A673 (cell line): ENCODE measurements at regions not wholly inside any gene's neighbourhood (a gene's known extent, or its start where the extent isn't known, plus 50 kb on each side); places are given as distances from the start of the nearest gene placed in this dataset.

Experiments
- BruUV-seq: library from RNA; stranded (reverse); fragments of 400-500 nt; replicated peaks from 2 replicates; lab custom pipeline; 2021; lab: Mats Ljungman, UMichigan
- CTCF ChIA-PET: fragments of 300-600 bp; sonication (Branson Sonifier 250); formaldehyde crosslinking; loops from one replicate; lab custom pipeline; 2022; ENCODE audit warnings: antibody characterized with exemption; lab: Charles Lee
- POLR2A ChIA-PET: fragments of 300-600 bp; sonication (Branson Sonifier 250); formaldehyde crosslinking; loops from one replicate; lab custom pipeline; 2022; ENCODE audit warnings: antibody characterized with exemption; ENCODE audit not compliant: low non-redundant PET; lab: Charles Lee
- DNase-seq: peaks from one replicate; pipeline ENCODE4 v3.0.0-alpha.2; 2015; ENCODE audit warnings: low spot score
- H3K27ac ChIP-seq: fragments of 200-600 bp; sonication (generic); 2 replicates; pipeline ENCODE4 v1.5.1; 2016; ENCODE audit warnings: mixed run types, low read depth, mild to moderate bottlenecking, mixed read lengths, antibody characterized with exemption, low read length; ENCODE audit not compliant: poor library complexity, severe bottlenecking
- H3K27me3 ChIP-seq: fragments of 200-600 bp; sonication (generic); replicated peaks from 2 replicates; pipeline ENCODE4 v1.6.1; 2017; ENCODE audit warnings: mixed run types, low read depth, mild to moderate bottlenecking, mixed read lengths, antibody characterized with exemption, low read length; ENCODE audit not compliant: insufficient read depth, poor library complexity
- H3K36me3 ChIP-seq: fragments of 200-600 bp; sonication (generic); 2 replicates; pipeline ENCODE4 v1.6.1; 2016; ENCODE audit warnings: mixed run types, mild to moderate bottlenecking, mixed read lengths, antibody characterized with exemption, low read length; ENCODE audit not compliant: insufficient read depth, poor library complexity, severe bottlenecking
- H3K4me1 ChIP-seq: fragments of 200-600 bp; sonication (generic); 2 replicates; pipeline ENCODE4 v1.6.1; 2017; ENCODE audit warnings: mixed run types, mild to moderate bottlenecking, mixed read lengths, antibody characterized with exemption, low read length; ENCODE audit not compliant: insufficient read depth, poor library complexity, severe bottlenecking
- H3K4me3 ChIP-seq: fragments of 200-600 bp; sonication (generic); 2 replicates; pipeline ENCODE4 v1.5.1; 2016; ENCODE audit warnings: low read depth, mixed run types, mild to moderate bottlenecking, mixed read lengths, low read length; ENCODE audit not compliant: poor library complexity, severe bottlenecking
- H3K9me3 ChIP-seq: fragments of 200-600 bp; sonication (generic); 2 replicates; pipeline ENCODE4 v1.6.1; 2016; ENCODE audit warnings: mixed run types, low read depth, mild to moderate bottlenecking, mixed read lengths, antibody characterized with exemption, low read length; ENCODE audit not compliant: poor library complexity, severe bottlenecking
- EZH2 ChIP-seq: fragments of 200-600 bp; sonication (generic); IDR thresholded peaks from 2 replicates; pipeline ENCODE4 v1.6.1; 2017; ENCODE audit warnings: borderline replicate concordance, low read depth, mild to moderate bottlenecking, mixed read lengths, antibody characterized with exemption, low read length; ENCODE audit not compliant: poor library complexity, severe bottlenecking
- intact Hi-C: fragments of 100-400 bp; cut with micrococcal nuclease; formaldehyde crosslinking; loops from one replicate; pipeline ENCODE4 v1.10.0; 2022; ENCODE audit not compliant: unreplicated experiment
- TF ChIP-seq, protein P1 (sequence below): fragments of 300-800, 200-600 bp; sonication (generic); conservative IDR thresholded peaks from 2 replicates; pipeline ENCODE4 v1.5.1; 2017; ENCODE audit warnings: low read depth, mild to moderate bottlenecking, antibody characterized with exemption, low read length, moderate library complexity, mixed read lengths

DNA sequence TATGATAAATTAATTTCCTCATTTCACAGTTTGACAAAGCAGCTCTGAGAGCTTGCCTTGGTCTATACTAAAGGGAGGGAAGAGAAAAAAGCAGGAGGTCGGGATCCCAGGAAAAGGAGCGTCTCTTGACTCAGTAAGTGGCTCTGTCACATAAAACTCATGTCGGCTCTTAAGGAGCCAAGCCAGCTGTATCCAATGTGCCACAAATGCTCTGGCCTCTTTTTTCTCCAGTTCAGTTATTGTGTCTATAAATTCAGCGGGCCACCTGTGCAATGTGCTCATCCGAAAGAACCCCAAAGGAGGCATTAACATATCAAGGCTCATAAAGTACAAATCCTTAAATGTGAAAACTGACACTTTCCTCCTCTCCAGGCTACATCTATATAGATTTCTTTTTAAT, 337.7 kb upstream of the FAM241A start:
- DNase-seq = no peak
- no peaks in the 10 kb centered on the region for H3K36me3 ChIP-seq
- TF ChIP-seq, protein P1, sequence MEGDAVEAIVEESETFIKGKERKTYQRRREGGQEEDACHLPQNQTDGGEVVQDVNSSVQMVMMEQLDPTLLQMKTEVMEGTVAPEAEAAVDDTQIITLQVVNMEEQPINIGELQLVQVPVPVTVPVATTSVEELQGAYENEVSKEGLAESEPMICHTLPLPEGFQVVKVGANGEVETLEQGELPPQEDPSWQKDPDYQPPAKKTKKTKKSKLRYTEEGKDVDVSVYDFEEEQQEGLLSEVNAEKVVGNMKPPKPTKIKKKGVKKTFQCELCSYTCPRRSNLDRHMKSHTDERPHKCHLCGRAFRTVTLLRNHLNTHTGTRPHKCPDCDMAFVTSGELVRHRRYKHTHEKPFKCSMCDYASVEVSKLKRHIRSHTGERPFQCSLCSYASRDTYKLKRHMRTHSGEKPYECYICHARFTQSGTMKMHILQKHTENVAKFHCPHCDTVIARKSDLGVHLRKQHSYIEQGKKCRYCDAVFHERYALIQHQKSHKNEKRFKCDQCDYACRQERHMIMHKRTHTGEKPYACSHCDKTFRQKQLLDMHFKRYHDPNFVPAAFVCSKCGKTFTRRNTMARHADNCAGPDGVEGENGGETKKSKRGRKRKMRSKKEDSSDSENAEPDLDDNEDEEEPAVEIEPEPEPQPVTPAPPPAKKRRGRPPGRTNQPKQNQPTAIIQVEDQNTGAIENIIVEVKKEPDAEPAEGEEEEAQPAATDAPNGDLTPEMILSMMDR = no peak
- no peak for TF ChIP-seq EZH2
- H3K4me3 ChIP-seq = no peak overlapping the region
- no peaks in the 10 kb centered on the region for H3K4me1 ChIP-seq
- H3K9me3 ChIP-seq = no peaks in the 10 kb centered on the region
- ChIA-PET CTCF (no interaction called here), POLR2A (no interaction called here)
- no TSS peak for BruUV-seq
- intact Hi-C loops = no loop called here
- peaks cover 8% of the 10 kb centered on the region for H3K27me3 ChIP-seq
- no peak overlapping the region for H3K27ac ChIP-seq

- ChIA-PET CTCF (no interaction called here), POLR2A (no interaction called here)
- no peak for TF ChIP-seq EZH2
- TF ChIP-seq, protein P1 = no peak
- no peaks in the 10 kb centered on the region for H3K9me3 ChIP-seq
- no TSS peak for BruUV-seq
- no peak overlapping the region for H3K4me3 ChIP-seq
- intact Hi-C loops = no loop called here
- H3K36me3 ChIP-seq = no peaks in the 10 kb centered on the region
- no peak for DNase-seq
- H3K27ac ChIP-seq = no peak overlapping the region
- H3K27me3 ChIP-seq = peaks cover 8% of the 10 kb centered on the region
- H3K4me1 ChIP-seq = no peaks in the 10 kb centered on the region
These were observed 337.1 kb upstream of the FAM241A start for GRCh38 chr4:111808174-111808573.

DNA sequence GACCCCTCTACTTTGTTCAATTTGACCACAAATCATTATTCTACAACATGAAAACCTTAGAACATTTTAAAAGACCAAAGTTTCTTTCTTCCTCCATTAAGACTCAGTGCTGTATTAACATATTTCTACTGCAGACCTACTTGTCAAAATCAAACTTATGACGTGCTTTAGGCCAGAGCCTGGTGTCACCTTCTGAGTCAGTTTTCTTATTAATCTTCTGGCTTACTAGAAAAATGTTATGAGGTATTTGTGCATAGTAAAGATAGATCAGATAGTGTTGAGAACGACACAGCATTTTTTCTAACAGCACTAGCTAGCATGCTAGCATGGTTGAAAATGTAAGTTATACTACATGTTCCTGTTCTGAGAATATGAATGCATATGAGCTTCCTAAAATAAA, 333.6 kb upstream of the FAM241A start:
- no peaks in the 10 kb centered on the region for H3K36me3 ChIP-seq
- POLR2A ChIA-PET = no interaction called here
- H3K27ac ChIP-seq = no peak overlapping the region
- TF ChIP-seq, protein P1 = no peak
- TF ChIP-seq EZH2 = no peak
- no peaks in the 10 kb centered on the region for H3K4me1 ChIP-seq
- peaks cover 8% of the 10 kb centered on the region for H3K27me3 ChIP-seq
- no TSS peak for BruUV-seq
- intact Hi-C loops = no loop called here
- no peaks in the 10 kb centered on the region for H3K9me3 ChIP-seq
- no peak for DNase-seq
- H3K4me3 ChIP-seq = no peak overlapping the region
- CTCF ChIA-PET = no interaction called here
